Stomach (tissue), 8 donors: ENCODE measurements at regions not wholly inside any gene's neighbourhood (a gene's known extent, or its start where the extent isn't known, plus 50 kb on each side); places are given as distances from the start of the nearest gene placed in this dataset.
A peak's percentile ranks its signal among the peaks of the same experiment; 100 is the strongest.

Source experiments
- DNase-seq, 2 donors: peaks; one replicate each; pipeline versions ENCODE4 v3.0.0 to v3.0.0-alpha.2; 2013 to 2019
- H3K27ac ChIP-seq, 5 donors: fragments of 200-600 bp in 4 of 5; sonication (generic) in 4 of 5; one replicate each; pipeline ENCODE4 v1.5.1; 2013 to 2019; ENCODE audit warnings: mild to moderate bottlenecking in 1 of 5, moderate library complexity in 1 of 5
- H3K27me3 ChIP-seq, 3 donors: fragments of 200-600 bp; sonication (generic); one replicate each; pipeline ENCODE4 v1.5.1; 2017 to 2019; ENCODE audit warnings: mixed run types in 1 of 3
- H3K36me3 ChIP-seq, 4 donors: fragments of 200-600 bp; sonication (generic); 1 replicate in 3 of 4; 2 replicates in 1 of 4; pipeline ENCODE4 v1.5.1; 2016 to 2019
- H3K4me1 ChIP-seq, 4 donors: fragments of 200-600 bp; sonication (generic); one replicate each; pipeline ENCODE4 v1.5.1; 2016 to 2019
- H3K4me3 ChIP-seq, 4 donors: fragments of 200-600 bp; sonication (generic) in 3 of 4; one replicate each; pipeline ENCODE4 v1.5.1; 2016 to 2019; ENCODE audit warnings: mild to moderate bottlenecking in 1 of 4
- H3K9me3 ChIP-seq, 4 donors: fragments of 200-600 bp; sonication (generic); one replicate each; pipeline ENCODE4 v1.5.1; 2016 to 2019
- CTCF ChIP-seq, 7 experiments: fragments of 450-650 bp in 4 of 7; fragments of 200-600 bp in 3 of 7; sonication (generic) in 3 of 7; IDR thresholded peaks; one replicate each; pipeline ENCODE4 v1.5.1; 2016 to 2019; ENCODE audit warnings: antibody characterized with exemption in 7 of 7, control low read depth in 2 of 7, mild to moderate bottlenecking in 1 of 7
- EP300 ChIP-seq: sonication (generic); formaldehyde crosslinking; IDR thresholded peaks from one replicate; pipeline ENCODE4 v1.6.1; 2017; ENCODE audit warnings: antibody characterized with exemption
- POLR2A ChIP-seq, 4 donors: fragments of 450-650 bp; IDR thresholded peaks; one replicate each; pipeline ENCODE4 v1.6.1; 2016; ENCODE audit warnings: antibody characterized with exemption in 4 of 4, control low read depth in 2 of 4, mild to moderate bottlenecking in 1 of 4, moderate library complexity in 1 of 4
- POLR2AphosphoS5 ChIP-seq, 3 donors: sonication (generic); formaldehyde crosslinking; IDR thresholded peaks; one replicate each; pipeline ENCODE4 v1.6.1; 2016; ENCODE audit warnings: antibody characterized with exemption in 3 of 3
- WGBS, 5 donors: extraction: QIAGEN DNeasy Blood & Tissue Kit in 3 of 5; methylation state at CpG; one replicate each; pipeline versions ENCODE4 v1.1.5 to v1.1.7; 2013 to 2018; 5-methylcytosine and 5-hydroxymethylcytosine counted together
- intact Hi-C: fragments of 100-400 bp; cut with DNase I; formaldehyde crosslinking; loops from one replicate; pipeline ENCODE4 v1.15.1; 2023; ENCODE audit warnings: low total_unique reads
- donor health status: healthy with polysubstance abuse.
- donor health status: Bipolar disorder and iron deficiency.
- donor health status: healthy.

GRCh38 chr6:166743406-166744222 lies 116.6 kb upstream of the RPS6KA2 start:
- Histone ChIP-seq H3K4me1 (peaks cover 0 to 16% (median 6%) of the 10 kb centered on the region in 4 donors), H3K27ac (no peak overlapping the region), H3K4me3 (no peak overlapping the region), H3K36me3 (no peaks in the 10 kb centered on the region), H3K9me3 (no peaks in the 10 kb centered on the region), H3K27me3 (no peaks in the 10 kb centered on the region)
- WGBS, 5 donors, result 73 to 78% (median 77%) methylated on average over 21 of the region's 21 CpGs
- TF ChIP-seq EP300 (no peak), POLR2A (IDR thresholded peaks at IDR 0.05) (no peak), CTCF (IDR thresholded peaks at IDR 0.05) (no peak), POLR2AphosphoS5 (IDR thresholded peaks at IDR 0.05) (no peak)
- DNase-seq, result no peak
- intact Hi-C loops, result no loop called here

DNA sequence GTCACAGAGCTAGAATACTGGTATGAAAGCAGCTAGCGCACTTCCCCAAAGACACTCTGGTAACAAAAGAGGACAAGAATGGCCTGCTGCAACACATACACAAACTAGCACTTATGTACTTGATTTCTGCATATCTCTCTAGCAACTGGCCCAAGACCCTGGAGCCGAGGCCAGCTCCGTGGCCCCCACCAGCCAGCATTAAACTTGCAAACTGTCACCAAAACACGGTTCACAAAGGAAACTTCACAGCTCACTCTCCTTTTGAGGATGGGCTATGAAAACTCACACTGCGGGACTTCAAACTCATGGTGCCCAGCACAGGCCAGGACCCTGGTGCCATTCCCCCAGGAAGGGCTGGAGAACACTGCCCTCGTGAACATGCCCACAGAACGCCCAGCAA lies 115.9 kb upstream of the RPS6KA2 start:
- Histone ChIP-seq H3K9me3 (no peaks in the 10 kb centered on the region), H3K4me3 (no peak overlapping the region), H3K27ac (no peak overlapping the region), H3K27me3 (no peaks in the 10 kb centered on the region), H3K4me1 (peaks cover 0 to 20% (median 9%) of the 10 kb centered on the region in 4 donors), H3K36me3 (no peaks in the 10 kb centered on the region)
- 87 to 95% (median 93%) methylated on average over 7 of the region's 7 CpGs for WGBS, 5 donors
- no peak for TF ChIP-seq CTCF (IDR thresholded peaks at IDR 0.05)
- no peak for TF ChIP-seq POLR2A (IDR thresholded peaks at IDR 0.05)
- TF ChIP-seq POLR2AphosphoS5 (IDR thresholded peaks at IDR 0.05), result no peak
- TF ChIP-seq EP300, result no peak
- intact Hi-C loops, result no loop called here
- no peak for DNase-seq

GRCh38 chr6:166739976-166740318 lies 112.9 kb upstream of the RPS6KA2 start:
- intact Hi-C loops, result no loop called here
- Histone ChIP-seq H3K4me1 (peaks cover 0 to 28% (median 9%) of the 10 kb centered on the region in 4 donors), H3K27ac (no peak overlapping the region), H3K36me3 (no peaks in the 10 kb centered on the region), H3K9me3 (no peaks in the 10 kb centered on the region), H3K27me3 (no peaks in the 10 kb centered on the region), H3K4me3 (no peak overlapping the region)
- DNase-seq, result no peak
- 50 to 62% (median 55%) methylated on average over 1 of the region's 1 CpG for WGBS, 5 donors
- TF ChIP-seq EP300, result no peak
- no peak for TF ChIP-seq POLR2AphosphoS5 (IDR thresholded peaks at IDR 0.05)
- no peak for TF ChIP-seq POLR2A (IDR thresholded peaks at IDR 0.05)

DNA sequence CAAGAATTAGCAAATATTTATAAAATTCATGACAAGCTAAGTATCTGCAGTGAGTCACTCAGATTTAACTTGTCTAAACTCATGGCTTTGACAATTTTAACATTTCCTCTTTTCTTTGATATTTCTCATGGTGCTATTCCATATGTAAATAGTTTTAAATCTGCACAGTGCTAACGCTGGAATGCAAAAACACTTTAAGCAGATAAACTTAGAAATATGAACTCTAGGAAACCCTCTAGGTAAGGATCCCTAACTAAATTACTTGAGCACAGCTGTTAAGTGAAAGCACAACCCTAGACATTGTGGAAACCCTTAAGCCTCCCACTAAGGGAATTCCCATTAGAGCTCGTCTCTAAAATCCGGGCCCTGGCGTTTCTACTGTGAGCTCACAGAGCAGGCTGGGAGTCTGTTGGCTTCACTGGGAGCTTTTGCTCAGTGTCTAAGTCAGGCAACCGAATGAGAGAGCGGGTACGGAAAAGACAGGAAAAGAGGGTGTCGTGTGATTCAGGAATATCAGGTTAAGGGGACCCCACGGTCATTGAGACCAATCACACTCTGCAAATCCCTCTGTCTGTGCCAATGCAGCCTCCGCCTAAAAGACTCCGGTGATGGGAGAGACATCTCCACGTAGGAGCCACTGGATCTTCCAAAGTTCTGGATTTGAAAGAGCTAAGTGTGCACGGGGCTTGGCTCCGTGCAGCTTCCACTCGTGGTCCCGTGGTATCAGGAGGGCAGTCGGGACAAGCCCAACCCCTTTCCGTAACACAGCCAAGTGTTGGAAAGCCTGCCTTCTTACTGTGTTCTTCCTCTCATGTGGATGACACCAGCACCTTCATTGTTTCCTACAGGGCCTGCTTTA lies 112.3 kb upstream of the RPS6KA2 start:
- 68 to 80% (median 76%) methylated on average over 18 of the region's 18 CpGs for WGBS, 5 donors
- intact Hi-C loops, result no loop called here
- H3K27ac ChIP-seq, result no peak overlapping the region

More for the DNA sequence above, 112.3 kb upstream of the RPS6KA2 start:
- TF ChIP-seq CTCF (IDR thresholded peaks at IDR 0.05) (no peak), POLR2AphosphoS5 (IDR thresholded peaks at IDR 0.05) (no peak), EP300 (no peak), POLR2A (IDR thresholded peaks at IDR 0.05) (no peak)
- peak in 1 of 2 donors; percentile 62 for DNase-seq
- H3K9me3 ChIP-seq, result no peaks in the 10 kb centered on the region
- no peaks in the 10 kb centered on the region for H3K36me3 ChIP-seq
- no peaks in the 10 kb centered on the region for H3K27me3 ChIP-seq
- H3K4me1 ChIP-seq, result peaks cover 0 to 28% (median 9%) of the 10 kb centered on the region in 4 donors
- no peak overlapping the region for H3K4me3 ChIP-seq
